Epithelial cell of esophagus (primary cell): ENCODE measurements at regions not wholly inside any gene's neighbourhood (a gene's known extent, or its start where the extent isn't known, plus 50 kb on each side); places are given as distances from the start of the nearest gene placed in this dataset.

Source experiments
- DNase-seq: peaks from one replicate; pipeline ENCODE4 v3.0.0; 2010; ENCODE audit warnings: low read depth
- H3K4me3 ChIP-seq: 2 replicates; pipeline ENCODE4 v1.5.1; 2011; ENCODE audit warnings: mild to moderate bottlenecking, low read length, control low read depth
- CTCF ChIP-seq: IDR thresholded peaks from 2 replicates; pipeline ENCODE4 v1.5.1; 2011; ENCODE audit warnings: low read depth, mild to moderate bottlenecking, low read length, control low read depth, inconsistent platforms; ENCODE audit not compliant: insufficient read depth; ENCODE audit errors: missing control alignments

- TF ChIP-seq CTCF: no peak
- H3K4me3 ChIP-seq: no peak overlapping the region
- DNase-seq: no peak
These were observed 405.3 kb downstream of the TGFB2 start for GRCh38 chr1:218750216-218750970.

- no peak overlapping the region for H3K4me3 ChIP-seq
- peak; percentile 68 for DNase-seq
- no peak for TF ChIP-seq CTCF
These were observed 406.2 kb downstream of the TGFB2 start for GRCh38 chr1:218751208-218751948.

- no peak overlapping the region for H3K4me3 ChIP-seq
- TF ChIP-seq CTCF: no peak
- DNase-seq: no peak
These were observed 407.0 kb downstream of the TGFB2 start for GRCh38 chr1:218752126-218752525.

GRCh38 chr1:218754477-218754876, 409.3 kb downstream of the TGFB2 start:
- no peak for DNase-seq
- H3K4me3 ChIP-seq: no peak overlapping the region
- TF ChIP-seq CTCF: no peak

GRCh38 chr1:218755128-218755527, 410.0 kb downstream of the TGFB2 start:
- DNase-seq: no peak
- H3K4me3 ChIP-seq: no peak overlapping the region
- TF ChIP-seq CTCF: no peak

GRCh38 chr1:218759795-218760194, 413.9 kb upstream of the LYPLAL1 start:
- DNase-seq: no peak
- TF ChIP-seq CTCF: no peak
- H3K4me3 ChIP-seq: no peak overlapping the region
